ENCODE measurements at regions not wholly inside any gene's neighbourhood (a gene's known extent, or its start where the extent isn't known, plus 50 kb on each side); places are given as distances from the start of the nearest gene placed in this dataset.
A peak's percentile ranks its signal among the peaks of the same experiment; 100 is the strongest.

DNA sequence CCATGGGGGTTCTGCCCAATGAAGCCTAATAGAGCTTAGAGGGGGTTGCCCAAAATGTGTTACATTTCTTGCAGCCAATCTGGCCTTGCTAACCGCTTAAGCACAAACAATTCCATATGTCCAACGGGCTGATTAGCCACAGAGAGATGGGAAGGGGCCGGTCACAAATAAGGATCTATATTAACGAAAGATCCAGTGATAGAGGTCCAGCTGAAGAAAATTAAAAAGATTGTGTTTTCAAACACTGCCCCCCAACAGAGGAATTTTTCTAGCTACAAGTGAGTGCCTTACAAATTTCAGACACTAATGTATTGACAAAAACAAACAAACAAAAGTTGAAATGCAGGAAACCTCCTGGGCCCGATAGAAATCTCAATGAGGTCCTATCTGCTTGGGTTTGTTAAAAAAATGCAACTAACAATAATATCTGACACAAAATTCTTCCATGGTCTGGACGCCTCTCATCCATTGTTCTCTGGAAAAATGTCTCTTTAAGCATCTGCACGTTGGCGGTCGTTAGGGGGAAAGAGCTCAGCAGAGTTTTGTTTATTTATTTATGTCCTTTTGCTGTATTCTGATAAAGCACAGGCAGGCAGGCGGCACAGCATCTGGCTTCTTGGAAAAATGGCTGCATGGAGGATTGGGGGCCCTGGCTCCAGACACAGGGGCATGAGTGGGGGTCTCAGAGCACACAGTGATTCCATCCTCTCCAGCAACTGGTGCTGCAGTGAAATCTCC lies 402.0 kb downstream of the RPS24 start:
- Mint-ChIP-seq H3K4me3 (ENCODE audit: unreplicated experiment) (no peak overlapping the region), H3K9me3 (ENCODE audit: low read depth) (no peaks in the 10 kb centered on the region), H3K4me1 (ENCODE audit: low read depth) (peaks cover 4% of the 10 kb centered on the region), H3K27ac (ENCODE audit: unreplicated experiment) (no peak overlapping the region), H3K36me3 (ENCODE audit: low read depth) (no peaks in the 10 kb centered on the region), H3K27me3 (ENCODE audit: low read depth) (peaks cover 15% of the 10 kb centered on the region)
- TF ChIP-seq, protein P1, sequence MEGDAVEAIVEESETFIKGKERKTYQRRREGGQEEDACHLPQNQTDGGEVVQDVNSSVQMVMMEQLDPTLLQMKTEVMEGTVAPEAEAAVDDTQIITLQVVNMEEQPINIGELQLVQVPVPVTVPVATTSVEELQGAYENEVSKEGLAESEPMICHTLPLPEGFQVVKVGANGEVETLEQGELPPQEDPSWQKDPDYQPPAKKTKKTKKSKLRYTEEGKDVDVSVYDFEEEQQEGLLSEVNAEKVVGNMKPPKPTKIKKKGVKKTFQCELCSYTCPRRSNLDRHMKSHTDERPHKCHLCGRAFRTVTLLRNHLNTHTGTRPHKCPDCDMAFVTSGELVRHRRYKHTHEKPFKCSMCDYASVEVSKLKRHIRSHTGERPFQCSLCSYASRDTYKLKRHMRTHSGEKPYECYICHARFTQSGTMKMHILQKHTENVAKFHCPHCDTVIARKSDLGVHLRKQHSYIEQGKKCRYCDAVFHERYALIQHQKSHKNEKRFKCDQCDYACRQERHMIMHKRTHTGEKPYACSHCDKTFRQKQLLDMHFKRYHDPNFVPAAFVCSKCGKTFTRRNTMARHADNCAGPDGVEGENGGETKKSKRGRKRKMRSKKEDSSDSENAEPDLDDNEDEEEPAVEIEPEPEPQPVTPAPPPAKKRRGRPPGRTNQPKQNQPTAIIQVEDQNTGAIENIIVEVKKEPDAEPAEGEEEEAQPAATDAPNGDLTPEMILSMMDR (IDR thresholded peaks at IDR 0.05), result no peak
- no peak for DNase-seq (ENCODE audit: low spot score)

DNA sequence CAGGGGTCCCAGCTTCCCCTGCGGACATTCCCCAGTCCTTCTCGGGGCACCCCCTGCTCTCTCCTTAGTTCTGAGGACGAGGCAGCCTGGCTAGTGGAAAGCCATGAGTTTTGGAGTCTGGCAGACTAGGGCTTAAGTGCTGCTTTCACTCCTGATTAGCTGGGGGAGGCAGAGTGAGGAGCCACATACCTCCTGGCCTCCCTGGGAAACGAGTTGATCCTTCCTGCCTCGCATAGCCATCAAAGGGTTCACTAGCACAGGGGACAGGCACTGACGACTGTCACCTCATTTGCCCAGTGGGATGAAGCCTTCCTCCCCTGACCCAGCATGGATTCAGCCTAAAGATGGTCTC lies 402.5 kb downstream of the RPS24 start:
- Mint-ChIP-seq H3K4me1 (ENCODE audit: low read depth) (peaks cover 5% of the 10 kb centered on the region), H3K9me3 (ENCODE audit: low read depth) (no peaks in the 10 kb centered on the region), H3K27ac (ENCODE audit: unreplicated experiment) (no peak overlapping the region), H3K4me3 (ENCODE audit: unreplicated experiment) (no peak overlapping the region), H3K27me3 (ENCODE audit: low read depth) (peaks cover 14% of the 10 kb centered on the region), H3K36me3 (ENCODE audit: low read depth) (no peaks in the 10 kb centered on the region)
- TF ChIP-seq, protein P1 (IDR thresholded peaks at IDR 0.05), result no peak
- no peak for DNase-seq (ENCODE audit: low spot score)

DNA sequence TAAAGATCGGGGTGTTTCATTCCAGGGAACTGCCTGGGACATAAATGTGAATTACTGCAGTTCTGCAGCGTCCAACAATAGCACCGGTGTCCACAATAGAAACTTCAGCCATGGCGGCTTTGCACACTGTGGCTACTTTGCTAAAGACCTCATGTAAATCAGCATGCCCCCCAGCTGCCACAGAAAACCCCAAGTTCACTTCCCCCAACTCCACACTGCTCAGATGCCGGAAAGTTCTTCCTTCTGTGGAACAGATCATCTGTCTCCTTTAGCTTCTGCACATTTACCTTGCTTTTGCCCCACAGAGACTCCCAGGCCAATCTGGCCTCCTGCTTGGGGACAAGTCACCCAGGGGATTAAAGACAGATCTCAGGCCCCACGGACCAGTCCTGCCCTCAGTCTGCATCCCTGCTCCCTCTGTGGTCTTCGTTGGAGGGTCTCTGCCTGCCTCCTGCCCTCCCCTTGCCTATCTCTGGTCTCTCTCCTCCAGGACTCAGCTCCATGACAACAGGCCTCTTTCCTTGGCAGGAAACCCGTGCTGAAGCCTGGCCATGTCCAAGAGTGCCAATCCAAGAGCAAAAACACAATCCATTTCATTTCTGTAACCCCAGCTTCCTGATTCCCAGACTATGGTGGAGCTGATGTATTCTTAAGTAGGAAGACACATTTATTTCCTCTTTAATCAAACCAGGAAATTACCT lies 403.2 kb downstream of the RPS24 start:
- H3K27me3 Mint-ChIP-seq (ENCODE audit: low read depth), result peaks cover 14% of the 10 kb centered on the region
- peaks cover 6% of the 10 kb centered on the region for H3K4me1 Mint-ChIP-seq (ENCODE audit: low read depth)
- no peak for DNase-seq (ENCODE audit: low spot score)
- TF ChIP-seq, protein P1 (IDR thresholded peaks at IDR 0.05), result no peak
- no peaks in the 10 kb centered on the region for H3K36me3 Mint-ChIP-seq (ENCODE audit: low read depth)
- no peaks in the 10 kb centered on the region for H3K9me3 Mint-ChIP-seq (ENCODE audit: low read depth)
- peak overlapping the region; percentile 6 for H3K27ac Mint-ChIP-seq (ENCODE audit: unreplicated experiment)
- no peak overlapping the region for H3K4me3 Mint-ChIP-seq (ENCODE audit: unreplicated experiment)

DNA sequence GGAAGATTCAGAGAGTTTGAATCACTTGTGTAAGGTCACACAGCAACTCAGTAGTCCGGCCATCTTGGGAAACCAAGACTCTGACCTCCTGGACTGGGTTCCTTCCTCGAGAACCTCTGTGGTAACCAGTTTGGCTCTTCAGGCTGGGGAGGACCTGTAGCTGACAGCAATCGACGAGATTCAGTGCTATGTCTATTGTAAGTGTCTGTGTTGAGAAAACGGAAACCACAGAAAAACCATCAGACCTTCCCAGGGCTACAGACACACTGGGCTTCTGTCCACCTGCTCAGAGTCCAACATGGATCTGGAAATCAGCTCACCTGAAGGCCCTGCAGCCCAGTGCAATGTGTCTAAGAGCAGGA lies 403.7 kb downstream of the RPS24 start:
- H3K4me1 Mint-ChIP-seq (ENCODE audit: low read depth), result peaks cover 6% of the 10 kb centered on the region
- H3K27me3 Mint-ChIP-seq (ENCODE audit: low read depth), result peaks cover 14% of the 10 kb centered on the region
- no peak overlapping the region for H3K4me3 Mint-ChIP-seq (ENCODE audit: unreplicated experiment)
- no peaks in the 10 kb centered on the region for H3K9me3 Mint-ChIP-seq (ENCODE audit: low read depth)
- TF ChIP-seq, protein P1 (IDR thresholded peaks at IDR 0.05), result no peak
- no peaks in the 10 kb centered on the region for H3K36me3 Mint-ChIP-seq (ENCODE audit: low read depth)
- no peak overlapping the region for H3K27ac Mint-ChIP-seq (ENCODE audit: unreplicated experiment)
- no peak for DNase-seq (ENCODE audit: low spot score)

DNA sequence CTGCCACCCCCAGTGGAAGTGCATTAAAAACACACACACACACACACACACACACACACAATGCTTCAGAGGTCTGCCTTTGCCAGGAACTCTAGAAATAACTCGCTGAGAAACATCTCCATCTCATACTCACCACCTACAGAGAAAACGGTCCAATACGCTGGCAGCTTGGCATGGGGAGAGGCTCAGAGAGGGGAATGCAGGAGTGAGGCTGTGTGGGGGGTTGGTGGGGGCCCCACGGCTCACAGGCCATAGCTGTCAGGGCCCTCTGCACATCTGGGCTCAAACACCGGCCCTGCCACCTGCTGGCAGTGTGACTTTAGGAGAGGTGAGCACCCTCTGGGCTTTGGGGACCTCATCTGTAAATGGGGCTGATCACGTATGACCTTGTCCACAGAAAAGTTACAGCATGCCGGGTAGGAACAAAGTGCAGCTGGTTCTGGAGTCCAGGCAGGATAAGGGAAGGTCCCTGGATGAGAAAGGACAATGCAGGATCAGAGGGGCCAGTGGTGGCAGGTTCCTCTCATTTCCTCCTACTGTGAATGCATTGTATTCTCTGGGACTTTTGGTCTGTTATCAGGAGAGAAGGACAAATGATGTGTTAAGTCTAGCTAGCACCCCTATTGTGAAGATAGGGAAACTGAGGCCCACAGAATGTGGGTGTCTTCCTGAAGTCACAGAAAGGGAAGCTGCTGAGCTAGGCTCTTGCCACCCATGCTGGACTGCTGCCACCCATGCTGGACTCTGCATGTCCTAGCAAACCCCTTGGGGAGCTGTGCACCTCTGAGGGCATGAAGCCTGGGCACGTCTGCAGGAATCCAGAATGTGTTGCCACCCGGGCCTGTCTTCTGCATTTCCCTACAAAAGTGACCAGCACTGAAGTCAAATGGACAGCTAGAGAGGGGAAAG lies 404.6 kb downstream of the RPS24 start:
- peaks cover 14% of the 10 kb centered on the region for H3K27me3 Mint-ChIP-seq (ENCODE audit: low read depth)
- no peaks in the 10 kb centered on the region for H3K36me3 Mint-ChIP-seq (ENCODE audit: low read depth)
- H3K4me1 Mint-ChIP-seq (ENCODE audit: low read depth), result peaks cover 3% of the 10 kb centered on the region
- DNase-seq (ENCODE audit: low spot score), result no peak
- TF ChIP-seq, protein P1 (IDR thresholded peaks at IDR 0.05), result peak; percentile 18
- H3K27ac Mint-ChIP-seq (ENCODE audit: unreplicated experiment), result no peak overlapping the region
- no peak overlapping the region for H3K4me3 Mint-ChIP-seq (ENCODE audit: unreplicated experiment)
- H3K9me3 Mint-ChIP-seq (ENCODE audit: low read depth), result no peaks in the 10 kb centered on the region
